ENCODE measurements at regions not wholly inside any gene's neighbourhood (a gene's known extent, or its start where the extent isn't known, plus 50 kb on each side); places are given as distances from the start of the nearest gene placed in this dataset.
"Not testable (repeated sequence)": the region's sequence is repeated elsewhere in the genome, so short reads cannot be mapped to it uniquely, and the experiment has no call there.

GRCh38 chr18:14321217-14321616 lies 189.0 kb upstream of the ZNF519 start:
- not testable (repeated sequence) for DNase-seq

GRCh38 chr18:14301255-14301654 lies 169.0 kb upstream of the ZNF519 start:
- not testable (repeated sequence) for DNase-seq

GRCh38 chr18:14295081-14295480 lies 162.8 kb upstream of the ZNF519 start:
- DNase-seq: not testable (repeated sequence)

- no peak for DNase-seq
These were observed 152.8 kb upstream of the ZNF519 start for GRCh38 chr18:14285053-14285452.

GRCh38 chr18:14275391-14275790 lies 143.2 kb upstream of the ZNF519 start:
- DNase-seq: not testable (repeated sequence)

- DNase-seq: not testable (repeated sequence)
These were observed 133.6 kb upstream of the ZNF519 start for GRCh38 chr18:14265637-14266410.

GRCh38 chr18:14262786-14263185 lies 130.6 kb upstream of the ZNF519 start:
- DNase-seq: not testable (repeated sequence)

- DNase-seq: not testable (repeated sequence)
These were observed 117.9 kb upstream of the ZNF519 start for GRCh38 chr18:14250084-14250677.

- not testable (repeated sequence) for DNase-seq
These were observed 107.0 kb upstream of the ZNF519 start for GRCh38 chr18:14239224-14239623.

- DNase-seq: not testable (repeated sequence)
These were observed 104.3 kb upstream of the ZNF519 start for GRCh38 chr18:14236356-14237048.

GRCh38 chr18:14225286-14225679 lies 93.0 kb upstream of the ZNF519 start:
- DNase-seq: not testable (repeated sequence)

- DNase-seq: not testable (repeated sequence)
These were observed 92.5 kb upstream of the ZNF519 start for GRCh38 chr18:14224551-14225285.

GRCh38 chr18:14223919-14224318 lies 91.7 kb upstream of the ZNF519 start:
- DNase-seq: not testable (repeated sequence)

GRCh38 chr18:14223231-14223822 lies 91.1 kb upstream of the ZNF519 start:
- not testable (repeated sequence) for DNase-seq

- not testable (repeated sequence) for DNase-seq
These were observed 90.4 kb upstream of the ZNF519 start for GRCh38 chr18:14222354-14223221.

GRCh38 chr18:14221689-14222088 lies 89.5 kb upstream of the ZNF519 start:
- DNase-seq: no peak

- DNase-seq: not testable (repeated sequence)
These were observed 83.7 kb upstream of the ZNF519 start for GRCh38 chr18:14215952-14216351.

- not testable (repeated sequence) for DNase-seq
These were observed 71.2 kb upstream of the ZNF519 start for GRCh38 chr18:14203424-14203823.

GRCh38 chr18:14190776-14191442 lies 58.7 kb upstream of the ZNF519 start:
- DNase-seq: not testable (repeated sequence)

- no peak for DNase-seq
These were observed 57.6 kb upstream of the ZNF519 start for GRCh38 chr18:14189858-14190257.

All from stimulated activated naive CD4-positive, alpha-beta T cell treated with Interleukin-2 at 50 U/mL for 16 hours (primary cell).